Medulla oblongata (tissue), 1 donor: ENCODE measurements at regions not wholly inside any gene's neighbourhood (a gene's known extent, or its start where the extent isn't known, plus 50 kb on each side); places are given as distances from the start of the nearest gene placed in this dataset.
"Not testable (repeated sequence)": the region's sequence is repeated elsewhere in the genome, so short reads cannot be mapped to it uniquely, and the experiment has no call there.

Experiments used
- DNase-seq: peaks from one replicate; pipeline ENCODE4 v3.0.0-alpha.2; 2015; ENCODE audit errors: extremely low spot score

DNA sequence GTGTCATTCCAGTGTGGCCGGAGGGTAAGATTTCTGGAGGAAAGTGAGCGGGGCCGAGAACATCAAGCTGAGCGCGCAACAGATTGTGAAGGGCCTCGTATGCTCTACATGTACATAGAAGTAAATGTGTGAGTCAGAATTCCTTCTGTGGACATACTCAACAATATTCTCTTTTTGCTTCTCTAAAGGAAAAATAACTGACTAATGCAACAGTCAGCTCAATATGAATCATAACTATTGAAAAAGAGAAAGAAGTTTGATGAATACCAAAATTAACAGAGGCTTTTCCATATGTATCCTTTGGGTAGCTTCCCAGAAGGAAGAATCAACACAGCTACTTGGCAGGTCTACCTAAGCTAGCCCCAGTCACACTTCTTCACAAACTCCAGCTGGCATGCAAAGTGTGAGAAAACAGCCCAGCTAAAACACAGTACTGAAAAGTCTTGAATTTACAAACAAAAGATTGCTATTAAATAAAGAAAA is 87.5 kb upstream of the ZFP42 start:
- no peak for DNase-seq

DNA sequence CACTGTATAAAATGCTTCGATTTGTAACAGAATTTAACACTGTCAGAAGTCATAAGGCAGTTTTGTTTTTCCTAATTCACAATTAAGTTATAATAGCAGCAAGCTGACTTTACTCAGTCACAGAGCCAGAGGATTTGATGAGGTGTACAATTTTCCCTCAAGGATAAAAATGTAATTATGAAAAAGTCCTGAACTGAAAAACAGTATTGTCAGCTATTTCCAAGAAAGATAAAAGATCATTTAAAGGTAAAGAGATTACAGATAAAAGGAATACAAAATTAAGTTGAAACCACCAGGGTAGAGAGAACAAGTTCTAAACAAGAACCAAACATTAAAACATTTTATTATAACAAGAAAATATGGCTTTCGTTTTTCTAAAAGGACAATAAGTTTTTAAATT is 86.8 kb upstream of the ZFP42 start:
- no peak for DNase-seq

DNA sequence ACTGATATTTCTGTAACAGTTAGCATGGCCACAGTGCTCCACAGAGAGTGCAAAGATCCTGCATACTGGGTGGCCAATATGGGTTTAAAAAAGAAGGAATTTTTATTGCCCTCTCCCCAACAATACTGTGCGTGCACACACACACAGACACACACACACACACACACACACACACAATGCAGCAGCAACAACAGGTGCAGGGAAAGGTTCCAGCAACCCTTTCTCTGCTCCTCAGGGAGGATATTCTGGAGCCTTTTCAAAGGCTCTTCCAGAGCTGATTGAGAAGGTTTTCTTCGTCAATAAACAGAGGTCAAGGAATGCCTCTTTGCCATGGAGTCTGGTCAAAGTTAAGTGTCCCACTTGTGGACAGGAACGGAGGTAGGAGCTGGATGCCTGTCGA is 84.8 kb upstream of the ZFP42 start:
- DNase-seq, result no peak

DNA sequence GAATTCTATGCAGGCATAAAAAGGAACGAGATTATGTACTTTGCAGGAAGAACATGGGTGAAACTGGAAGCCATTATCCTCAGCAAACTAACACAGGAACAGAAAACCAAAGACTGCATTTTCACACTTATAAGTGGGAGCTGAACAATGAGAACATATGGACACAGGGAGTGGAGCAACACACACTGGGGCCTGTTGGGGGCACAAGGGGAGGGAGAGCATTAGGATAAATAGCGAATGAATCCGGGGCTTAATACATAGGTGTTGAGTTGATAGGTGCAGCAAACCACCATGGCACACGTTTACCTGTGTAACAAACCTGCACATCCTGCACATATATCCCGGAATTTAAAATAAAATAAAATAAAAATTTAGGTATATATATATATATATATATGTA is 80.2 kb upstream of the ZFP42 start:
- DNase-seq, result not testable (repeated sequence)

DNA sequence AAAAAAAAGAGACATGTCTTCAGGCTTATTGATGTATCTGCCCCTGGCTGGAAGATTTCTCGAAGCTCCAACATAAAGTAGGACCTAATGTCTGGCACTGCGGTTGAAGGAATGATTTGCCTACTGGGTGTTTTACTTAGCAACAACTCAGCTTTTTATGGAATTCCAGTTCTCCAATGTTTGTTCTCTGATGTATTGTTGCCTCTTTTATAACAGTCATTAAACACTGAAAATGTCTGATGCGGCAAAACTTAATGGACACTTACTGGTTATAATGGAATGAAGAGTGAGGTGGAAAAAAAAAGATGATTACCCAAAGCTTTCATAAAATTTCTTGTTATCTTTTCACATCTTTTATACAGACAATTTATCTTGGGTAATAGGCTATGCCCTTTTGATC is 75.6 kb upstream of the ZFP42 start:
- no peak for DNase-seq

DNA sequence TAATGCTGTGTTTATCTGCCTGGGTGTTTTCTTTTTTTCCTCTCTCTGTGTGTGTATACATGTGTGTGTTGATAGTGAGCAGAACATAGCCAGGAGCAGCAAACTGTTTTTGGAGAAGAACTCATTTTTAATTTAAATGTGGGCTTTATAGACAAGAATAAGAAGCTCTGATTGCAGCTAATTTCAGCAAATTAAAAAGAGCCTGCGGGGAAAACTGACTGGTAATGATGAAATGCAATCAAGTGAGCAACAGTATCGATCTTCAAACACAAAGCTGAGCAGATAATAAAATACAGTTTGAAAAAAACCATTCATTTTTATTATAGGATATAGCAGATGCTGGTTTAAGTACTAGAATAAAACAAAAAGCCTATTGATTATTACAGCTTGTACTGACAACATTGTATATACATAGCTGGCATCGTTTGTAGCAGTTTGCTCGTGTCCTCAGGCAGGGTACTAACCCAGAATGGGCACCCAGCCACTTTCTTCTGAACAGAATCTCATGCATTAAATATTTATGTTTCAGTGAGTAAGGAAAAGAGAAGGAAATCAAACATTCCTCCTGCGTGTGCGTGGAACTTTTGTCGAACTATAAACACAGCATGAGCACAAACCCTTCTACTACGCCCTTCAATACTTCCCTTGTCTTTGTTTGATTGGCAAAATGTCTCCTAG is 73.5 kb upstream of the ZFP42 start:
- no peak for DNase-seq

DNA sequence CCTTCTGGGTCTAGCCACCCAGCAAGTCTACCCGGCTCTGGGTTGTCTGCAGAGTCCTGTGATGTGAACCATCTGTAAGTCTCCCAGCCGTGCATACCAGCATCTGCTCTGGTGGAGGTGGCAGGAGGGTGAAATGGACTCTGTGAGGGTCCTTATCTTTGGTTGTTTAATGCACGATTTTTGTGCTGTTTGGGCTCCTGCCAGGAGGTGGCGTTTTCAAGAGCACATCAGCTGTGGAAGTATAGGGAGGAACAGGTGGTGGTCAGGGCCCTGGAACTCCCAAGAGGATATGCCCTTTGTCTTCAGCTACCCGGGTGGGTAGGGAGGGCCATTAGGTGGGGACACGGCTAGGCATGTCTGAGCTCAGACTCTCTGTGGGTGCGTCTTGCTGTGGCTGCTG is 66.5 kb upstream of the ZFP42 start:
- no peak for DNase-seq

DNA sequence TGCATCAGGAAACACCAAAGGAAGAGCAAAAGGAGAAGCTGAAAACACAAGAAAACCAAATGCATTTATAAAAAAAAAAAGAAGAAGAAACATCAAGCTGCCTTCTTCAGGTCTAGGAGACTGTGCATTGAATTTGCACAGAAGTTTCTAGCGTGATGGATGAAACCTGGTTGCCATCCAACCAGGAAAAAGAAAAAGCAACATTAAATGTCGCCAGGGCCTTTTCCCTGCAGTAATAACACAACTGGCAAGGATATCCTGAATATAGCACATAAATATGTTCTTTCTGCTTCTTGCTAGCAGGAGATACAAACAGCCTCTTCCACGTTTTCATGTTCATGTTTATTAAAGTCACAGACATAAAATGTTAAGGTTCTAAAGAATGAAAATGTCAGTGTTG is 60.8 kb upstream of the ZFP42 start:
- DNase-seq, result no peak

DNA sequence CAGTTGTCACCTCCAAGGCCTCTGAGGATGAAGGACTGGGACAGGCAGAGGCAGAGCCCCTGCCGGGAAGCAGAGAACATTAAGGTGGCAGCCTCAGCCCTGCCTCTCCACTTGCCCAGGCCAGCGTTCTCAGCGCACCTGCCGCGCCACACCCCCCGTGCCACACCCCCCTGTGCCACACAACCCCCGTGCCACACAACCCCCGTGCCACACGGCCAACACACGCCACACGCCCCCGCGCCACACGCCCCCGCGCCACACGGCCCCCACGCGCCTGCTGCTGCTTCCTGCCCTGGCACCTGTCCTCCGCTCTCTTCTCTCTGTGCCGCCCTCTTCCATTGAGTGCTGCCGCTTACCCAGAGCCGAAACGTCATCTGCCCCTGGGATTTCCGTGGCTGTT is 58.0 kb upstream of the ZFP42 start:
- DNase-seq, result no peak

DNA sequence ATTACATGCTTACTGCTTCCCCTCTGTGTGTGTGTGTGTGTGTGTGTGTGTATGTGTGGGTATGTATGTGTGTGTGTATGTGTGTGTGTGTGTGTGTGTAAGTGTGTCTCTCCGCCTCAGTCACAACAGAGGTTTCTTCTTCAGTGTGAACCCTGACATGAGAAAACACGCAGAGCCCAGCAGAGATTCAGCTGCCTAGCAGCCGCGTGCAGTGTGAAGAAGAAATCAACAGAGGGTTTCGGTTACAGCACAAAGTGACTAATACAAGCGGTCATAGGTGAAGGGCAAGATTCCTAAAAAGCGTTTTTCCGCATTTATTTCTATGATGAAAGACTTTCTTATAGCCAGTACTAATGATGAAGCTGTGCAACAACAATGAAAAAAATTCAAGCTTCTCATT is 55.3 kb upstream of the ZFP42 start:
- no peak for DNase-seq

DNA sequence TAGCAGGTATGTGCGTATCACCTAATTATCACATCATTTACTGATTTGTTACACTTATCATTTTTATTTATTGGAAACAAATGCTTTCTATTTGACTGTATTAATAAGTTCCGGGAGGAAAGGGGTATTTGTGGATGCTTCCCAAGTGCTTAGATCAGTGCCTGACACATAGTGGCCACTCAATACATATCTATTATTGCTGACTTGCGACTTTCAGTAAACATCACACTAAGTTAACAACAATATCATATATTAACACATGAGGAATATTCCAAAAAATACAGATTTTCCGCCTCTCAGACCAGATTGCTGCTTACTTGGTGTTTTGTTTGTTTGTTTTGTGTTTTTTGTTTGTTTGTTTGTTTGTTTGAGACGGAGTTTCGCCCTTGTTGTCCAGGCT is 52.6 kb upstream of the ZFP42 start:
- no peak for DNase-seq

DNA sequence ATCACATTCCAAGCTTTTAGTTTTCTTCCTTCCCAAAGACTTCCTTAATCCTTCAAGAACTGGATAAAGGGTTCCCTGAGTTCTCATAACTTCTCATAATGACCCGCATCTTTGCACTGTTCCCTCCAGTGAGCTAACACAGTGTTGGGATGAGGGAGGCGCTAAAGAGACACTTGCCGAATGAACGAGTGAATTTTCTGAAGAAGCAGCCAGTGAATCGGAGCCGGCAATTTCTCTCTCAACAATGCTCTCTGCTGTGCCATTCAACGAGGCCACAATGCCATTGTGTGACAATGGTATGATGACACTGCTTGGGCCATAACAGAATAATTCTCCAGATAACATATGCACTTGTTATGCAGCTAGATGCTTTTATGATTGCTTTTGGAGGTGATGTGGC is 51.4 kb upstream of the ZFP42 start:
- peak; percentile 58 for DNase-seq
